Cardiac fibroblast (primary cell): ENCODE measurements at regions not wholly inside any gene's neighbourhood (a gene's known extent, or its start where the extent isn't known, plus 50 kb on each side); places are given as distances from the start of the nearest gene placed in this dataset.
A peak's percentile ranks its signal among the peaks of the same experiment; 100 is the strongest.

Experiments used
- DNase-seq, 2 donors: peaks; one replicate each; pipeline versions ENCODE4 v3.0.0 to v3.0.0-alpha.2; 2010; ENCODE audit warnings: low read depth in 2 of 2
- H3K4me3 ChIP-seq, 2 donors: replicated peaks in 1 of 2; 1 replicate in 1 of 2; 2 replicates in 1 of 2; pipeline ENCODE4 v1.5.1; 2011; ENCODE audit warnings: low read depth in 2 of 2, low read length in 2 of 2, mild to moderate bottlenecking in 2 of 2, moderate library complexity in 1 of 2
- TF ChIP-seq, protein P1 (sequence below): IDR thresholded peaks from one replicate; pipeline ENCODE4 v1.5.1; 2011; ENCODE audit warnings: low read depth, mild to moderate bottlenecking, low read length, inconsistent platforms

DNA sequence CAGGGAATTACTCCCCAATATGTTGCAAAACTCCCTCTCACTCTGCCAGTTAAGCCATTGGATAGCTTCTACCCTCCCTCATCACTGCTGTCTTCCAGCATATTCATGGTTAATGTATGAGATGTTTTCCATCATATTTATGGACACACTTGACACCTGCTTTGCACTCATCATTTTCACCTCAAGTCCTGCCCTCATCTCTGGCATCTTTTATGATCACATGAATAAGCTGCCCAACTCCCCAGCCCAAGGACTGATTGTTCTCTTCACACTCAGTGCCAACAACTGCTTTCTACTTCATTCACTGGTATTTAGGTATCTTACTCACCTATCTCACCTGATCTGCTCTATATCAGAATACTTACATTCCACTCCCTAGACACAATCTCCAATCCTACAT, 131.1 kb upstream of the TTC29 start:
- no peak for DNase-seq
- H3K4me3 ChIP-seq = no peak overlapping the region
- TF ChIP-seq, protein P1, sequence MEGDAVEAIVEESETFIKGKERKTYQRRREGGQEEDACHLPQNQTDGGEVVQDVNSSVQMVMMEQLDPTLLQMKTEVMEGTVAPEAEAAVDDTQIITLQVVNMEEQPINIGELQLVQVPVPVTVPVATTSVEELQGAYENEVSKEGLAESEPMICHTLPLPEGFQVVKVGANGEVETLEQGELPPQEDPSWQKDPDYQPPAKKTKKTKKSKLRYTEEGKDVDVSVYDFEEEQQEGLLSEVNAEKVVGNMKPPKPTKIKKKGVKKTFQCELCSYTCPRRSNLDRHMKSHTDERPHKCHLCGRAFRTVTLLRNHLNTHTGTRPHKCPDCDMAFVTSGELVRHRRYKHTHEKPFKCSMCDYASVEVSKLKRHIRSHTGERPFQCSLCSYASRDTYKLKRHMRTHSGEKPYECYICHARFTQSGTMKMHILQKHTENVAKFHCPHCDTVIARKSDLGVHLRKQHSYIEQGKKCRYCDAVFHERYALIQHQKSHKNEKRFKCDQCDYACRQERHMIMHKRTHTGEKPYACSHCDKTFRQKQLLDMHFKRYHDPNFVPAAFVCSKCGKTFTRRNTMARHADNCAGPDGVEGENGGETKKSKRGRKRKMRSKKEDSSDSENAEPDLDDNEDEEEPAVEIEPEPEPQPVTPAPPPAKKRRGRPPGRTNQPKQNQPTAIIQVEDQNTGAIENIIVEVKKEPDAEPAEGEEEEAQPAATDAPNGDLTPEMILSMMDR = no peak

DNA sequence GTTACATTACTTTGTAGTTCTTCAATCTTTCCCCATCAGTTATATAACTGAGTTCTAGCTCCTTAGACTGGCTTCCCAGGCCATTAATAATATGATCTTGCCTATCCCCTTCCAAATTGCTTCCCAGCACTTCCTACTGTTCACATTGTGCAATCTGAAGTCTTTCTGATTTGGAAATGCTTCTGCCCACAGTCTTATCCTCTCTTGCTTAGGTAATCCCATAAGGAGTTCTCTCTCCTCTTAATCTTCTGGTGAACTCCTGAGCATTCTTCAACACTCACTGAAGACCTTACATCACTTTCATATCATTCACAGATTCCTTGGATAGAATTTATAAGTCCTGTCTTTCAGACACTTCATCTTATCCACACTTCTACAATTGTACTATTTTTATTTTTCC, 132.7 kb upstream of the TTC29 start:
- no peak overlapping the region for H3K4me3 ChIP-seq
- TF ChIP-seq, protein P1 = no peak
- DNase-seq = peak; percentile 12 to 65

DNA sequence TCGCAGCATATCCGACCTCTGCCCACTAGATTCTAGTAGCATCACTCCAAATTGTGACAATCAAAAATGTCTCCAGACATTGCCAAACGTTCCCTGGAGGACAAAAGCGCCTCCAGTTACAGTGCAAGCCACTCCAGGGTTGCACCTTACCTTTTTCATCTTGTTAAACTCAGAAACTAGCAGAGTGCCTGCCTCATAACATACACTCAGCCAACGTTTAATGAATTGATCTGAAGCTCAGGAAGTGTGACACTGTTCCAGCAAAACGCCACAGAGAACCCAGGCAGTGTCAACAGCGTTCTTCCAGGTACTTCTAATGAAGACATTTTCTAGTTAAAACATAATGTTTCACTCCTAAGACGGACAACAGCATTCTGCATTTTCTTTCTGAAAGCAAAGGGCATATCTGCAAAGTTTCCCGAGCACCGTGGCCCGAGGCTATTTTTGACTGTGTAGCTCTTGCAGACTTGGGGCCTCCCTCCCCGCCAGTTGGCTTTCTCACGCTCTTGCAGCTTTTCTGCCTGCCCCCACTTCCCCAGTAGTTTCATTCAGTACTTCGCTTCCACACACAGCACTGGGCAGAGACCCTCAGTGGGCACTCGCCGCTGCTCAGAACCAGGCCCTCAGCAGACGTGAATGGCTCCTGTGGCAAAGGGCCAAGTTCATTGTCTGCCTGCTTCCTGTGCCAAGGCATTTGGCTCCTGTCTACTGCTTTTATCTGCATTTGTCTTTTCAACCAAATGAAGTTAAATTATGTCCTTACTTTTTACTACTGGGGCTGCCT, 133.4 kb upstream of the TTC29 start:
- H3K4me3 ChIP-seq = no peak overlapping the region
- peak; percentile 33 to 63 for DNase-seq

DNA sequence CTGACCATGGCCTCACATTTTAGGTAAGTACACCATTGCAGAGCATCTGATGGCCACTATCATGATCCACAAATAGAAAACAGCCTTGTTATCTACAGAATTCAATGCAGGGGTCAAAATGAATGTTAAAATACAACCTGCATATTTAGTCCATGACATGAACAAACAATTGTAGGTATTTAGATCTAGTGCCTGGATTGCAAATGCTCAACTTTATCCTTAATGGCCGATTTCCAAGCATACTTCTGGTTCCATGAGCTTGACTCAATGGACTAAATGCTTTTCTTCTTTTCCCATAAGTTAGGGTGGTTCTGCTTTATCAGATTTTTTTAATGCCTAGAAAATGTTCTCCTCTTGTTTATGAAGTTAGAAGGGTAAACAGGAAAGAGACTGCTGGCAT, 139.2 kb upstream of the TTC29 start:
- TF ChIP-seq, protein P1 = no peak
- no peak overlapping the region for H3K4me3 ChIP-seq
- DNase-seq = no peak

More for the DNA sequence above, 133.4 kb upstream of the TTC29 start:
- TF ChIP-seq, protein P1 = no peak

DNA sequence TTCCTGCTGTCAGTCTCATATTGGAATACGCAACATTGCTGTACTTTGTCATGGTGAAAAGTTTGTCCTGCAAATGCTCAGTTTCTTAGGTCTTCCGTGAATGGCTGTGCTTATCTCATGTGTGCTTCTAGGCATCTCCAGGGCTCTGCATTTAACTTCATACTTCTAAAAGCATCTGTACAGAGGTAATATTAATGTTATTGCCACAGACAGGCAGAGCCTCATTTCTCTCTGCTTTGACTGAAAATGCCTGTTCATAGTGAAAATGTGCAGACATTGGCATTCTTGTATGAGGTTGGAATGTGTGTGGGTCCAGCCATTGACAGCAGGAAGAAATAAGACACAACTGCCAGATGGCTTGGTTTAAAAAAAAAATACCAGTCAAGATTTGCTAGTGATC, 140.1 kb upstream of the TTC29 start:
- TF ChIP-seq, protein P1 = no peak
- H3K4me3 ChIP-seq = no peak overlapping the region
- peak in 1 of 2 donors; percentile 35 for DNase-seq

DNA sequence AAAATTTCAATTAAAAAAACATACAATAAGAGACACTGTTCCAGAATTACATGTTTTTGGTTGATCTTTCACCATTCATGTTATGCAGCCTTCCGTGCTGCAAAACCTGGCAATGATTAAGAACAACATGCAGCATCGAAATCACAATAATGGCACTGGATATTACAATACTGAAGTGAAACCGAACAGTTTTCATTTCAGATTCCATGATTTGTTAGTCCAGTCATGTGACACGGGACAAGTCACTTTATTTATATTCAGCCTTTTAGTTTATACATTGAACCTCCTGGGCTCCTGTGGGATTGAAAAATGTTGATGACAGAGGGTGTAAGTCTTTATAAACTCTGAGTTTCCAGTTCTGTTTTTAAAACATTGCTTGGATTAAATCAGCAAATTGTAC, 142.5 kb upstream of the TTC29 start:
- DNase-seq = no peak
- no peak overlapping the region for H3K4me3 ChIP-seq
- TF ChIP-seq, protein P1 = no peak

DNA sequence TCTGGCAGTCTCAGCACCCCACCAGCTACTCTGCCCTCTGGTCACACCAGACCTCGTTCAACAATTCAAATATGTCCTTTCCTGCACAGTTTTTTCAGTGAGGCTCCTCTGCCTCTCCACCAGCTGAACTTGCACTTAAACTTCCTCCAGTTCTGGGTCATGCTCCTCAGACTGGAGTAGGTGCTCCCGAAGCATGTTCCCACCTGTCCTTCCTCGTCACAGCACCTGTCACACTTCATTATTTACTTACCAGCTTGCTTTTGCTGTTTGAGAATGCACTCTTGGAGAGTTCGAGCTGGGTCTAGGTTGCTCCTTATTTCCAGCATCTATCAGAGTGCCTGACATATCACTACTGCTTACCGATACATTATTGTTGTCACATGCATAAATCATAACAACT, 144.8 kb upstream of the TTC29 start:
- DNase-seq = no peak
- TF ChIP-seq, protein P1 = no peak
- H3K4me3 ChIP-seq = no peak overlapping the region
